GM18861 (cell line): ENCODE measurements at regions not wholly inside any gene's neighbourhood (a gene's known extent, or its start where the extent isn't known, plus 50 kb on each side); places are given as distances from the start of the nearest gene placed in this dataset.
"Not testable (repeated sequence)": the region's sequence is repeated elsewhere in the genome, so short reads cannot be mapped to it uniquely, and the experiment has no call there.

ENCODE experiments used
- ATAC-seq: cut with Tn5 transposase; IDR thresholded peaks from one replicate; pipeline ENCODE4 v1.9.1; 2021; ENCODE audit not compliant: unreplicated experiment

DNA sequence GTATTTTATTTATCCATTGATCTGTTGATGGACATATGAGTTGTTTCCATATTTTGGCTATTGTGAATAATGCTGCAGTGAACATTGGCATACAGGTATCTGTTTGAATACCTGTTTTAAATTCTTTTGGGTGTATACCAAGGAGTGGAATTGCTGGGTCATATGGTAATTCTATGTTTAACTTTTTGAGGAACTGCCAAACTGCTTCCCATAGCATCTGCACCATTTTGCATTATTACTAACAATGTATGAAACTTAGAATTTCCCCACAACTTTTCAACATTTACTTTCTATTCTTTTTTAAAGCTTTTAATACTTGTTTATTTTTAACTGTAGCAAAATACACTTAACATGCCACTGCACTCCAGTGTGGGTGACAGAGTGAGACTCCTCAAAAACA is 57.0 kb upstream of the MSN start:
- no peak for ATAC-seq

DNA sequence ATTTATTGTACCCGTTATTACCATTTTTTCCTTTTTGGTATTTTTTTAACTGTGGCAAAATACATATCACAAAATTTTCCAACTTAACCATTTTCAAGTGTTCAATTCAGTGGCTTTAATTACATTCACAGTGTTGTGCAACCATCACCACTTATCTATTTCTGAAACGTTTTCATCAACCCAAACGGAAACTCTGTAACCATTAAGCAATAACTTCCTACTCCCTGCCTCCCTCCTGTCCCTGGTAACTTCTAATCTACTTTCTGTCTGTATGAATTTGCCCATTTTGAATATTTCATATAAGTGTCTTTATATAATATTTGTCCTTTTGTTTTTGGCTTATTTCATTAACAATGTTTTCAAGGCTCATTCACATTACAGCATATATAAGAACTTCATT is 57.4 kb upstream of the MSN start:
- no peak for ATAC-seq

DNA sequence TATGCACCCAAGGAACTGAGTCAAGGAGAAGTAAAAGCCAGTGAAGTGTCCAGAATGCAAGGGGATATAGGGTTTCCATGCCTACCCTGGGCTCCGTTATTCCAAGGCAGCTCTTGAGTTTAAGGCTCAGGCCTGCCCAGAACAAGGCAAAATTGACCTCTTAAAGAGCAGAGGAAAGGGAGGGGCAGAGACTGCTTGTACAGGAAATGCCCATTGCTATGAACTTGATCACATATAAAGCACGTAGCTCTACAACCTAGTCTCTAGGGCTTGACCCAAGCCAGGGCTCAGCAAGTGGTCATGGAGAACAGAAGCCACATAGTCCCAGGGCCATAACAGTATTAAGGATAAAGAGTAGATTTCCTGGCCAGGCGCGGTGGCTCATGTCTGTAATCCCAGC is 58.2 kb upstream of the MSN start:
- ATAC-seq: no peak

DNA sequence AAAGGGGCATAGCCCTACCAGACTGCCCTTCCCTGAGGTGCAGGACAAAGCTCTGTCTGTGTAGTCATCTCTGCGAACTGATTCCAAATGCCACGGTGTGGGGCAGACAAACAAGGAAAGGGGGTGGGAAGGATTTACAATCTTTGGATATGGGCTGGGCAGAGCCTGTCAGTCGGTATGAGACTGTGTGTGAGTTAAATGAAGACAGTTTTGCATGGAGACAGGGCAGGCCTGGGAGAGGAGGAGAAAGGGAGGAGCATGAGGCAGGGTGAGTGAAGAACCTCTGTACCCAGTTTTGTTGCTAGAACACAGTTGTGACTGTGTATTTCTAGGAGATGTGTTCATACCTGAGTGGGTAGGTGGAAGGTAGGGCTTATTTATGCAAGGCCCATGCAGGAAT is 59.4 kb upstream of the MSN start:
- no peak for ATAC-seq

DNA sequence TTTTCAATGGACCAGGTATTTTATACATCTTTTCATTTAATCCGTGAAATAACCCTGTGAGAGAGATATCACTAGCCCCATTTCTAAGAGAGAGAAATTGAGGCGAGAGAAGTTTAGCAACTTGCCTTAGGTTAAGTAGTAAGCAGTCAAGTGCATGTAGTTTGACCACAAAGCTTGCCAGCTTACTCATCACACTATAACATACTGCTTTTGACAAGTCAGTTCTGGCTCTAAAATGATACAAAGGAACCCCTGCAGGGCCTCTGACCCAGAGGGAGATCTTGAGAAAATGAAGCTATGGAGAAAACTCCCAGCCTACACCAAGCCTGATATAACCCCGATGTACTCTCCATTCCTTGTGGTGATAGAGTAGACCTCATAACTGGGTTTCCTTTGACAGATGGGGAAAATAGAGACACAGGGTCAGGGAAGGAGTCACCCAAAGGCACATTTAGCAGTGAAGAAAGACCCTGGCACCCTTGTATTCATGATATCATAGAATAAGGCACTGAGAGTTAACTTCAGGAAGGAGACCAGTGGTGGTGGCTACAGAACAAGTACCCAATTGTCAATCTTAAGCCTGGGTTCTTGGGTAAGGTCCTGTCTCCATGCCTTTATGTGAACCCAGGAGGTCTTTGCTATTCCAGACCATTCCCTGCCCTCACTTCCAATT is 60.2 kb upstream of the MSN start:
- peak; percentile 73 for ATAC-seq

DNA sequence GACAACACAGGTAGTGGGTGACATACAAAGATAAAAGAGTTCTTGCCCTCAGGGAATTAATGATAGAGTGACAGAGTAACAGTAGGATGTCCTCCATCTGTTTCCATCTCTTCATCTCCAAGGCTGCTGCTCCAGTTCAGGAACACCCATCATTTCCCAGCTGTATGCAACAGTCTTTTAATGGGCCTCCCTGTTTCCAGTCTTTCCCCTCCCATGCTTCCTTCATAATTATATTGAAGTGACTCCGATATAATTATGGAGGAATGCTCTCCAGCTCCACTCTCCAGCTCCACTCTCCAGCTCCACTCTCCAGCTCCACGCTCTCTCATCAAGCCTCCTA is 65.3 kb upstream of the MSN start:
- ATAC-seq: no peak

DNA sequence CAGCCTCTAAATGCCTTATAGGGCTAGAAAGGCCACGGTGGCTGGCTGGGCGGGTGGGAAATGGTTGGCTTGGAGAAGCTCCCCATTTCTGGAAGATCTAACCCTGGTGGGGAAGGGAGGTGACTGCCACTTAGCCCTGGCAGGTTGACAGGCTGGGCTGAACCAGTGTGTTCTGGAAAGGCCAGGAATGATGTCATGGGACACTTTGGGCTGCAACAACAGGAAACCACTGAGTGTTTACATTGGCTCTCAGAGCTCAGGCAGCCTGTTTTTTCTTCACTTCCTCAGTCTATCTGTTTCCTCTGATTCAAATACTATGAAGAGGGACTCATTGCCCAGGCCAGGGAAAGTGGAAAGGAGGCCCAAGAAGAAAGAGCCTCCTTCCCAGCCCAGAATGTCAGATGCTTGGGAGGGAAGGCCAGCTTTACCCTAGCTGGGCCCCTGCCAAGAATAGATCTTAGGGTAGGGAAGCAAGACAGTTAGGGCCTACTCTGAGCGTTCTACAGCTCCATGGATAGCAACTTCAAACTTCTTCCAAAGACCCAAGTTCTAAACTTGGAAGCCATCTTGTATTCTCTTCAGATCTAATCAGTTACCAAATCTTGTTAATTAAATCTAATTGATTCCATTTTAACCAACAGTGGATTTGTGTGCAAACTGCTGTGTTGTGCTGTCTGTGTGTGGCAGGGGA is 65.8 kb upstream of the MSN start:
- ATAC-seq: no peak

DNA sequence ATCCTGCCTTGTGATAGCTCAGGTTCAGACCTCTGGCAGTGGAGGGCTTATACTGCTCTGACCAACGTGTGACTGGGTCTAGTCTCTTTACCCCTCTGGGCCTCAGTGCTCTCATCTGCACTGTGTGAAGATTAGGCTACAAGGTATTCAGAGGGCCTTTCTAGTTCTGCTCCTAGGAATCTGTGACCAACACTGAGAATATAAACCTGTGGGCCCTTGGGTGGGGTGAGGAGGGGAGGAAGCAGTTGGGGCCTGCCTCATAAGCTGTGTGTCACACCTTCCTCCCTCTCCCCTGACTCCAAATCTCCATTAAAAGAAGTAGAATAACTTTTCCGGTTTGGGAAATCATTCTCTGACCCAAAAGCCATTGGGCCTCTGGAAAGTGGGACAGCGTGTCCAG is 66.3 kb upstream of the MSN start:
- ATAC-seq: no peak

DNA sequence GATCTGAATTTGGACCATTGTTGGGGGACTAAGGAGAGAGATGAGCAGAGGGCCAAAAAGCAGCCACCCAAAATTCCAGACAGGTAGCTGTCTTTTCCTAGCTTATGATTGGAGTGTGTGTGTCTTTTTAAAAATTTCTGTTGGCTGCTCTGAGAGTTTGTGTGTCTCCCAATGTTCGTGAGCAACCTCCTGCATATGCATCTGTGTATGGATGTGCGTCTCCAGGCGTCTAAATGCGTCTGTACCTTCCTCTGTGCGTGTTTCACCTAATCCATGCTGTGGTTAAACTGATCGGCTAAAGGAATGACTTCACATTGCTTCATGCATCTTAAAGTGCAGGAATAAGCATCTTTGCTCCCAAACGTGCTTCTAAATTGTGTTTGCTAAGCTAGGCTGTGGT is 65.5 kb upstream of the LAS1L start:
- ATAC-seq: no peak

DNA sequence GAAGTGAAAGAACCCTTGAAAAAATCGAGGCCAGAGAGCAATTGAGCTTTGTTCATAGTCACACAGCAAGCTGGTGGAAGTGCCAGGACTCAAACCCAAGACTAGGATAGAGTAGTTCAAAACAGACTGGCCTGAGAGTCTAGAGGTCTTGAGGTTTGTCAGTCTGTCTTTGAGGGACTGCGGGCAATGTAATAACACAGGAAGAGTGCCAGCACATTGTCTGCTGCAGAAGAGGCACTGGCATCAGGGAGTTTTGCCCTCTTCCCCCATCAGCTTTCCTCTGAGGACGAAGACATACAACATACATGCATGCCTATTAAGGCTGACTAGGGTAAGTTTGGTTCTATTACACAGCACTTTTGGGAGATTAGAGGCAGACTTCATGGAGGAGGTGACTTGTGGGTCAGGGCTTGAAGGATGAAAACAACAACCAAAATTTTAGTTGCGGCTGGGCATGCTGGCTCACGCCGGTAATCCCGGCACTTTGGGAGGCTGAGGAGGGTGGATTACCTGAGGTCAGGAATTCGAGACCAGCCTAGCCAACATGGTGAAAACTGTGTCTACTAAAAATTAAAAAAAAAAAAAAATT is 64.1 kb upstream of the LAS1L start:
- ATAC-seq: no peak

DNA sequence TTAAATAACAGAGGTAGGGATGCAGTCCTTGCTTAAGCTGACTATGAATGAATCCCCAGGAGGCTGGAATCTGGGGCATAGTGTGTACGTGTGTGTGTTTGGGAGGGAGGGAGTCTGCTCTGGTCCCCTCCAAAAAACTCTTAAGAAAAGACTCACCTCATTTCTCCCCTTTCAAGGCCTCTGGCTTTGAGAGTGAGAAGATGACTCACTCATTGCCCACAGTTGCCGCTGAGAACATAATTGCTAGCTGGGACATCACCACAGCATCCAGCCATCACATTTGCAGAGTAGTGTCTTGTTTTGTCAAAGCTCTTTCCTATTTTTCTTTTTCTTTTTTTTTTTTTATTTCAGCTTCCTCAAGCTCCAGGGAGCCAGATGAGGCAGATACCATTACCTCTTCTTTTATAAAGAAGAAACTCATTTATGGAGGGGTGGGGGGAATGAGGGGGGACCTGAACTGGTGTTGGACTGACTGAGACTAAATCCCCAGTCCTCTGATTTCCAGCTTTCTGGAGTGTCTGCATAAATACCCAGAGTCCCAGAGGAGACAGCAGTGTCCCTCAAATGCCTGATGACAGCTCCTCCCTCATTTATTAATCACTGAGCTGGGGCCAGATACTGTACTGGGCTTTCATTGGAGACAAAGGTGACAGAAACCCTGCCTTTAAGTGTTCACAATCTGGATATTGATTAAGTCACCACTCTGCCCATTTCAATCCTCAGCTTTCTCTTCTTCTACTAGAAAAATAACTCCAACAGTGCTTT is 61.9 kb upstream of the LAS1L start:
- peak; percentile 48 for ATAC-seq

DNA sequence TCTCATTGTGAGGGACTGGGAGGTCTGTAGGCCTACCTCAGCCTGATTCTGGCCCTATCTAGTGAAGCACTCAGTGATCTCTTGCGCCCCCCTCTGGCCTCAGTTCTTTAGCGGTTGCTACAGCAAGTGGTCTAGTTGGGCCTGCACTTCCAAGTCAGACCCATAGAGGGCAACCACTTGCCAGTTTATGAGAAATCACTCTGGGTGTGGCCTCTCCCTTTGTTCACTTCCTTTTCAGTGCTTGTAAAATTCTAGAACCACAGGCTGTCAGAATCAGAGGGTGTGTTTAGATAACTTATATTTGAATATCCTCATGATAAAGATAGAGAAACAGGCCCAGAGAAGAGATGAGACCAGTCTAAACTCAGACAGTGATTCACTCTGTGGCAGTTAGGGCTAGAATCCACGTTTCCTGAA is 60.9 kb upstream of the LAS1L start:
- ATAC-seq: peak; percentile 86

DNA sequence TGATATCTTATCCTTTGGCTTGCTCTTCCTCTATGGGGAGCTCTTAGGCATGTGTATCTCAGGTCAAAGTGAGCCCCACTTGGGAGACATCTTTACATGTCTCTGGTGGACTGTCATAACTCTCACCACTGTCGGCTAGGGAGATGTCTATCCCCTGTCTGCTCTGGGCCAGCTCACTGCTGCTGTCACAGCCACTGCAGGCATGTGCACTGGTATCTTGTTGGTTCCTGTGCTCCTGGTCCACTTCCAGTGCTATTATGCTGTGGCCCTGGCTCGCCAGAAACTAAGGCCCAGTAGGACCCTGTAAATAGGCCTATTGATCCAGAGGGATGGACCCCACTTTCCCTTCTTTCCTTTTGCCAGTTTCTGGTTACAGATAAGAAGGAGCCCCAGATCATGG is 56.6 kb upstream of the LAS1L start:
- ATAC-seq: no peak

DNA sequence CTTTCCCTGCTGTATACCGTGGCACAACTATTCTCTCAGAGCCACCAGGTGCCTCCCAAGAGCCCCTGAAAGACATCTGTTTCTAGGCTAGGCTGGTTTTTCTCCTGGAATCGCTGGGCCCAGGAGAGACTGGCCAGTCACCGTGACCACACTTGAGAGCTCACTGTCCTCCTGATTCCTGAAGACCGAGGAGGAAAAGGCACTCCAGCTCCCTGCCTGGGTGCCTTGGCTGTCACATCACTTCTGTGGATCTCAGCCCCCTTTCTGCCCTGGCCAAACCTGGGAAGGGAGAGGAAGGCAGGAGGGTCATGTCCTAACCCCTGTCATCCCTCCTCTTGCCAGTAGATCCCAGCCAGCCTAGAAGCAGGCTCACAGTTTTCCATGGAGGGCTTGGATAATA is 54.7 kb upstream of the LAS1L start:
- ATAC-seq: no peak

DNA sequence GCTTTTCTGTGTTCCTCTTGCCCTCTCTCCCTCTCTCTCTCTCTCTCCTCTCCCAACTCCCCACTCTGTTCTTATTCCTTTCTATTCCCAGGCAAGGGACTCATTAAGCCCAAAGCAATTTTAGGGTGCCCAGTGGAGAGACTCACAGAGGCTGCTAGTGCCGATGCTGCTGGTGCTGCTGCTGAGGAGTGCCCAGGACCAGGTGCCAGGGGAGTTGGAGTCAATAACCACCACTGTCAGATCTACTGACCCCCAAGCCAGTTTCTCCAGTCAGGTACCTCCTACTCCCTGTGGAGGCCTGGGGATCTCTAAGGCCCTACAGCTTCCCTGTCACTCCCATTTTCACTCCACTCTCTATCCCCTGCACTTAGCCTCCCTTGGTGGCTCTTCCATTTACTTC is 54.2 kb upstream of the LAS1L start:
- ATAC-seq: no peak

DNA sequence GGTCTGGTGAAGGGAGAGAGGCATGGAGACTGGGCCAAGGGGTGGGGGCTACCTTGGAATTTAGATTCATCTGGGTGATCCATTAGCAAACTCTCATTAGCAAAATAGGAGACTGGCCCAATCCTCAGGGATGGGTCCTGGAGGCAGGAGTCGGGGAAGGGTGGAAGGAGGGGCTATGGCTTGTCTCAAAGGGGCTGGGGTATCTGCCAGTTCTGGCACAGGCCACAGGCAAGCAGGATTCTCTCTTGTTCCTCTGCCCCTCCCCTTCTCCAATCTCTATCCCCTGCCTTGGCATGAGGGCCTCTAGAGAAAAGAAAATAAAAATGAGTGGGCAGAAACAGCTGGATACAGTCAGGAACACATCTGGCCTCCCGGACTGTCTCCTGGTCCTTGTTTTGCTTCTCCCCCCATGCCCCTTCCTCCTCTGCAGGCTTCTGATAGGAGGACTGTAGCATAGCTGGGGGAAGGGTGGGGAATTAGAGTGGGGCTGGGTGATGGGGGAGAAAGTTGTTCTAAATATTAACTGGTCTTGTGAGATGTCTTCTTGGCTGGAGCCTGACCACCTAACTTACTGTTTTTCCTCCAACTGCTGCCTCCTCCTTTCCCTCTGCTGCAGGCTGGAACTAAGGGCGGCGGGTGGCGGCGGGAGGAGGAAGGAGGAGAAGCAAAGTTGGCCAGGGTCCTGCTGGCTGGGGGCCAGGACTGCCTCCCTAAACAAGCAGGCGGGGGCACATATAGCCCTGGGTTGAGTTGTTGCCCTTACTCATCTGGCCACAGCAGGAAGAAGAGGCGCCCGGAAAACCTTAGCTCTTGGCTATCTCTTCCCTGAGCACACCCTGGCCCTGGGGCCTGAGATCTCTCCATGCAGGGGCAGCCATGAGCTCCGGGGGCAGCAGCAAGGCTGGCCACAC is 53.3 kb upstream of the LAS1L start:
- ATAC-seq: no peak

DNA sequence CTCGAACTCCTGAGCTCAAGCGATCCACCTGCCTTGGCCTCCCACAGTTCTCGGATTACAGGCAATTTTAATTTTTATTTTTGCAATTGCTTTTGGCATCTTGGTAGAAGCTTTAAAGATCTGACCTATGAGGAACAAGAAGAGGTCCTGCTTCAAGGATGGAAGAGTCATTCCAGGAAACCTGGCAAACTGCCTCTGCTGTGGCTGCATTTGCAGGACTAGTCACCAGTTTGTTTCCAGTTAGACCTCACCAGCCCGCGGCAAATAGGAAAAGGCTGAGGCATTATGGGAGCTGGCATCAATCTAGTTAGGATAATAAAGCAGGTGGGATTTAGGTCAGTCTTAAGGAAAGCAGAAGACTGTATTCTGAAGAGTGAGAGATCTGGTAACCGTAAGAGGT is 51.9 kb upstream of the LAS1L start:
- no peak for ATAC-seq

DNA sequence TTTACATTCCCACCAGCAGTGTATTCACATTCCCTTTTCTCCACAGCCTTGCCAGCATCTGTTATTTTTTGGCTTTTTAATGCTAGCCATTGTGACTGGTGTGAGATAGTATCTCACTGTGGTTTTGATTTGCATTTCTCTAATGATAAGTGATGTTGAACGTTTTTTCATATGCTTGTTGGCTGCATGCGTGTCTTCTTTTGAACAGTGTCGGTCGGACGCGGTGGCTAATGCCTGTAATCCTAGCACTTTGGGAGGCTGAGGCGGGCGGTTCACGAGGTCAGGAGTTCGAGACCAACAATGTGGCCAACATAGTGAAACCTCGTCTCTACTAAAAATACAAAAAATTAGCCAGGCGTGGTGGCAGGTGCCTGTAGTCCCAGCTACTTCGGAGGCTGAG is 50.6 kb upstream of the LAS1L start:
- ATAC-seq: not testable (repeated sequence)
